ENCODE measurements at regions not wholly inside any gene's neighbourhood (a gene's known extent, or its start where the extent isn't known, plus 50 kb on each side); places are given as distances from the start of the nearest gene placed in this dataset.

GRCh38 chr1:239250353-239251035 lies 135.9 kb upstream of the CHRM3 start:
- TF ChIP-seq CTCF (IDR thresholded peaks at IDR 0.05) (no peak), POLR2A (IDR thresholded peaks at IDR 0.05) (no peak)
